NB4 (cell line): ENCODE measurements at regions not wholly inside any gene's neighbourhood (a gene's known extent, or its start where the extent isn't known, plus 50 kb on each side); places are given as distances from the start of the nearest gene placed in this dataset.
"Not testable (repeated sequence)": the region's sequence is repeated elsewhere in the genome, so short reads cannot be mapped to it uniquely, and the experiment has no call there.

Experiments used
- MYC ChIP-seq: IDR thresholded peaks from 2 replicates; pipeline ENCODE4 v1.6.1; 2011; ENCODE audit warnings: low read depth, low read length
- POLR2A ChIP-seq: IDR thresholded peaks from 2 replicates; pipeline ENCODE4 v1.6.1; 2011; ENCODE audit warnings: mild to moderate bottlenecking; ENCODE audit not compliant: insufficient read length; ENCODE audit errors: extremely low read depth
- TF ChIP-seq, protein P1 (sequence below): IDR thresholded peaks from one replicate; pipeline ENCODE4 v1.5.1; 2012; ENCODE audit warnings: low read depth, low read length

DNA sequence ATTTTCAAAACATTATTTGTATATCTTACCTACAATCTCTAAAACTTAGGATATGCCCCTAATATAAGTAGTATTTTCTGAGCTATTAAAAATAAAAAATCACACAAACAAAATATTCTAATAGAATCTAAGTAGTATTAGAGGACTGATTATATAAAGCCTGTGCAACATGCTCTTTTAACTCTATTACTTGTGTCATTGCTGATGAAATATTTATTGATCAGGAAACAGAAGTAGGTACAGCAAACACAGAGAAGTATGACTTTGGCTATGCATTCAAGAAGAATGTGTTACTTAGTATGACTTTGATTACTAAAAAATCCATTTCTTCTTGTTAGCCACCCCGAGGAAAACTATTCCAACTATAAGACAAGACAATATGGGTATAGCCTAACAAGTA lies 84.6 kb upstream of the ALG10 start:
- TF ChIP-seq POLR2A, MYC: not testable (repeated sequence)
- TF ChIP-seq, protein P1, sequence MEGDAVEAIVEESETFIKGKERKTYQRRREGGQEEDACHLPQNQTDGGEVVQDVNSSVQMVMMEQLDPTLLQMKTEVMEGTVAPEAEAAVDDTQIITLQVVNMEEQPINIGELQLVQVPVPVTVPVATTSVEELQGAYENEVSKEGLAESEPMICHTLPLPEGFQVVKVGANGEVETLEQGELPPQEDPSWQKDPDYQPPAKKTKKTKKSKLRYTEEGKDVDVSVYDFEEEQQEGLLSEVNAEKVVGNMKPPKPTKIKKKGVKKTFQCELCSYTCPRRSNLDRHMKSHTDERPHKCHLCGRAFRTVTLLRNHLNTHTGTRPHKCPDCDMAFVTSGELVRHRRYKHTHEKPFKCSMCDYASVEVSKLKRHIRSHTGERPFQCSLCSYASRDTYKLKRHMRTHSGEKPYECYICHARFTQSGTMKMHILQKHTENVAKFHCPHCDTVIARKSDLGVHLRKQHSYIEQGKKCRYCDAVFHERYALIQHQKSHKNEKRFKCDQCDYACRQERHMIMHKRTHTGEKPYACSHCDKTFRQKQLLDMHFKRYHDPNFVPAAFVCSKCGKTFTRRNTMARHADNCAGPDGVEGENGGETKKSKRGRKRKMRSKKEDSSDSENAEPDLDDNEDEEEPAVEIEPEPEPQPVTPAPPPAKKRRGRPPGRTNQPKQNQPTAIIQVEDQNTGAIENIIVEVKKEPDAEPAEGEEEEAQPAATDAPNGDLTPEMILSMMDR: not testable (repeated sequence)
